MG63 (cell line): ENCODE measurements at regions not wholly inside any gene's neighbourhood (a gene's known extent, or its start where the extent isn't known, plus 50 kb on each side); places are given as distances from the start of the nearest gene placed in this dataset.

Experiments used
- DNase-seq: peaks from one replicate; pipeline ENCODE4 v3.0.0-alpha.2; 2020
- H3K27me3 ChIP-seq: fragments of 250-450 bp; sonication (Bioruptor Pico); 2 replicates; pipeline ENCODE4 v1.5.1; 2020; ENCODE audit warnings: mild to moderate bottlenecking, moderate library complexity
- H3K36me3 ChIP-seq: fragments of 250-450 bp; sonication (Bioruptor Pico); 2 replicates; pipeline ENCODE4 v1.5.1; 2020; ENCODE audit warnings: mild to moderate bottlenecking, moderate library complexity
- H3K4me3 ChIP-seq: fragments of 250-450 bp; sonication (Bioruptor Pico); 2 replicates; pipeline ENCODE4 v1.5.1; 2020; ENCODE audit warnings: mild to moderate bottlenecking, moderate library complexity
- H3K9me3 ChIP-seq: fragments of 250-450 bp; sonication (Bioruptor Pico); 2 replicates; pipeline ENCODE4 v1.5.1; 2020; ENCODE audit warnings: mild to moderate bottlenecking, moderate library complexity

- H3K4me3 ChIP-seq = no peak overlapping the region
- DNase-seq = no peak
Observed at GRCh38 chr21:22561946-22562345, 1563.7 kb downstream of the NCAM2 start.

DNA sequence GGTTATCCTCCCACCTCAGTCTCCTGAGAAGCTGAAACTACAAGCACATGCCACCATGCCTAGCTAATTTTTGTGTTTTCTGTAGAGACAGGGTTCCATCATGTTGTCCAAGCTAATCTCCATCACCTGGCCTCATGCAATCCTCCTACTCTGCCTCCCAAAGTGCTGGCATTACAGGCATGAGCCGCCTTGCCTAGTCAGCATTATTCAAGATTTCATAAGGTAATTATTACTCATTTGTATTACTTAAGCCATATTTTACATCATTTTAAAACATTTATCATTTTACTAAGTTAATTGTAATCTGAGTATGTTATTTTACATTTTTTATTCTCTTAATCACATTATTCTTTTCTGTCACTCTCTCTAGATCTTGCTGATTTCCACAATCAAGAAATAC is 1575.6 kb downstream of the NCAM2 start:
- no peaks in the 10 kb centered on the region for H3K9me3 ChIP-seq
- no peaks in the 10 kb centered on the region for H3K27me3 ChIP-seq
- no peaks in the 10 kb centered on the region for H3K36me3 ChIP-seq
- no peak for DNase-seq
- no peak overlapping the region for H3K4me3 ChIP-seq

More at GRCh38 chr21:22561946-22562345, 1563.7 kb downstream of the NCAM2 start:
- Histone ChIP-seq H3K9me3 (no peaks in the 10 kb centered on the region), H3K36me3 (no peaks in the 10 kb centered on the region), H3K27me3 (no peaks in the 10 kb centered on the region)

- Histone ChIP-seq H3K4me3 (0 out of 2 replicates have a peak overlapping the region, but pooled peaks have one; percentile 8), H3K36me3 (no peaks in the 10 kb centered on the region), H3K27me3 (no peaks in the 10 kb centered on the region), H3K9me3 (no peaks in the 10 kb centered on the region)
- DNase-seq = peak; percentile 58
Observed at GRCh38 chr21:22575165-22575584, 1577.0 kb downstream of the NCAM2 start.

DNA sequence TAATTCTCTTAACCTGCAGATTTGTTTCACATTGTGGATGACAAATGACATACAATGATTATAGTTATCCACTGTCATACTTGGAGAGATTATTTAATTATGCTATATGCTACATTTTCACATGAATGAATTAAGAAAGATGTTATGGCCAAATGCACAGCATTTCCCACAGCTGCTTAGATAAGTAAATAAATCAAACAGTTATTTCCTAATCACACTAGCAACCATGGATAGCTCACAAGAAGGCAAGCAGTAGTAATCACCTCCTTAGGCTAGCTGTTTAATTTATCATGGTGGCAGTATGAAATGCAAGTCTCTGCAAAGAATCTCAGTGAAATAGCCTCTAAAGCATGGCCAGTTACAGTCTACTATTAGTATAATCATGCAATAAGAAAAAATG is 1581.5 kb downstream of the NCAM2 start:
- no peaks in the 10 kb centered on the region for H3K9me3 ChIP-seq
- H3K27me3 ChIP-seq = no peaks in the 10 kb centered on the region
- DNase-seq = no peak
- no peak overlapping the region for H3K4me3 ChIP-seq
- H3K36me3 ChIP-seq = no peaks in the 10 kb centered on the region

DNA sequence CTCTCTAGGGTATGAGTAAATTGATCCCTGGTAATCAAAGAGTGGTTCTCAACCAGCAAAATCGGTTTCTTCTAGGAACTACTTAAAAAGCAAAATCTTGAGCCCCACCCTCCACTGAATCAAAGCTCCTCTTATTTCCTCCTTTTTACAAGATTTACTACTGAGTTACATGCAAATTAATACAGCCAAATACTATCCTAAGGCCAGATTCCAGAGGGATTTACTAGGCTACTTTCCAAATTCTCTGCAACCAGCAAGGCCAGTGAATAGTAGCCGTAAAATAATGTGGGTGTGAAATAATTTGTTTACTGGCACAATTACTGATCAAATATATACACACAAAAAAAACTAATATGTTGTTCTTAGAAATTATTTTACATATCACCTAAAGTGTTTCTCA is 1583.8 kb downstream of the NCAM2 start:
- H3K9me3 ChIP-seq = no peaks in the 10 kb centered on the region
- no peak for DNase-seq

DNA sequence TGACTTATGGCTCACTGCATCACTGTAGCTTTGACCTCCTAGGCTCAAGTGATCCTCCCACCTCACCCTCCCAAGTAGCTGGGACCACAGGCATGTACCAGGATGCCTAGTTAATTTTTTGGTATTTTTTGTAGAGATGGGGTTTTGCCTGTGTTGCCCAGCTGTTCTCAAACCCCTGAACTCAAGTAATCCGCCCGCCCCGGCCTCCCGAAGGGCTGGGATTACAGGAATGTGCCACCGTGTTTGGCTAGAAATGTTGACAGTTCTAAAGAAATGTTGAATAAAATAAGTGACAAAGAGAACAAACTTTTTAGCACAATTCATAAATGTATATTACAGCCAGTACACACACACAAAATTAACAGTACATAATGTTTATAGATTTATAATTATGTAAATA is 1586.1 kb downstream of the NCAM2 start:
- Histone ChIP-seq H3K27me3 (no peaks in the 10 kb centered on the region), H3K9me3 (no peaks in the 10 kb centered on the region), H3K4me3 (no peak overlapping the region), H3K36me3 (no peaks in the 10 kb centered on the region)
- no peak for DNase-seq

More for the DNA sequence above, 1583.8 kb downstream of the NCAM2 start:
- no peaks in the 10 kb centered on the region for H3K36me3 ChIP-seq
- no peak overlapping the region for H3K4me3 ChIP-seq
- H3K27me3 ChIP-seq = no peaks in the 10 kb centered on the region

- H3K36me3 ChIP-seq = no peaks in the 10 kb centered on the region
- no peak overlapping the region for H3K4me3 ChIP-seq
- no peak for DNase-seq
Observed at GRCh38 chr21:22585558-22585957, 1587.3 kb downstream of the NCAM2 start.

GRCh38 chr21:22597660-22598255 is 1599.5 kb downstream of the NCAM2 start:
- DNase-seq = no peak
- no peak overlapping the region for H3K4me3 ChIP-seq
- no peaks in the 10 kb centered on the region for H3K27me3 ChIP-seq
- H3K9me3 ChIP-seq = peaks cover 7% of the 10 kb centered on the region
- H3K36me3 ChIP-seq = no peaks in the 10 kb centered on the region

More at GRCh38 chr21:22585558-22585957, 1587.3 kb downstream of the NCAM2 start:
- H3K9me3 ChIP-seq = no peaks in the 10 kb centered on the region; the same call in 1 of the 2 replicates
- no peaks in the 10 kb centered on the region for H3K27me3 ChIP-seq

DNA sequence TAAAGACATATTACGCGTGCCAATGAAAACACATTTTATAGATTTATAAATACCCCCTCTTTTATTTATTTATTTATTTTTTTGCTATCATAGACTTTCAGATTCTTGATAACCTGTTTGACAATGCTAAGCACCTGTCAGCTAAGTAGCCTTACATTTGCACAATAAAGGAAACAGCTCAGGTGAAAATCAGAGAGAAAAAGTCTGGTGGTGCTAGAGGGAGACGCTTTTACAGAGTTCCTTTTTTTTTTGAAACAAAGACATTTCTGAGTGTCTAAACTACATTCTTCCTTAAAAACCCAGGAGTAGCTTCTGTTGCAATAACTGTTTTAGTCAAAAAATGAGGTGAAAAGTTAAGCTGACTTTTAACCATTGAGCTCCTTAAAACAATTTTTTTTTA is 1611.6 kb downstream of the NCAM2 start:
- DNase-seq = no peak
- Histone ChIP-seq H3K9me3 (no peaks in the 10 kb centered on the region), H3K36me3 (no peaks in the 10 kb centered on the region), H3K4me3 (no peak overlapping the region), H3K27me3 (no peaks in the 10 kb centered on the region)

DNA sequence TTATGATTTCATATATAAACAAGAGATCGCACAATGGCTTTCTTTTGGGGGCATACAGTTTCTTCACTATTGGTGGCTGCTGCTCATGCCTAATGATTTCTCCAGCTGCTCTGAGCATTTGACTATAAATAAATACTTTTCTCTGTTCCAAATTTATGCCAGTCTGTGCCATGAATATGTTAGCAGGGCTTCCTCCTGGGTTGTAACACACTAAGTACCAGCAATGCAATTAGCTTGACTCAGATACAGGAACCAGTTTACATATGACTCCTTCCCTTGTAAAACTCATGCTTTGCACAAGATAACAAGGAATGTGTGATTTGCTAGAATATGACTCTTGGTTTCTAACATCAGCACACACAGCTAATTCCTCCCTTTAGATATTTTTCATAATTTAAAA is 1629.7 kb downstream of the NCAM2 start:
- no peaks in the 10 kb centered on the region for H3K36me3 ChIP-seq
- DNase-seq = no peak
- H3K9me3 ChIP-seq = no peaks in the 10 kb centered on the region

DNA sequence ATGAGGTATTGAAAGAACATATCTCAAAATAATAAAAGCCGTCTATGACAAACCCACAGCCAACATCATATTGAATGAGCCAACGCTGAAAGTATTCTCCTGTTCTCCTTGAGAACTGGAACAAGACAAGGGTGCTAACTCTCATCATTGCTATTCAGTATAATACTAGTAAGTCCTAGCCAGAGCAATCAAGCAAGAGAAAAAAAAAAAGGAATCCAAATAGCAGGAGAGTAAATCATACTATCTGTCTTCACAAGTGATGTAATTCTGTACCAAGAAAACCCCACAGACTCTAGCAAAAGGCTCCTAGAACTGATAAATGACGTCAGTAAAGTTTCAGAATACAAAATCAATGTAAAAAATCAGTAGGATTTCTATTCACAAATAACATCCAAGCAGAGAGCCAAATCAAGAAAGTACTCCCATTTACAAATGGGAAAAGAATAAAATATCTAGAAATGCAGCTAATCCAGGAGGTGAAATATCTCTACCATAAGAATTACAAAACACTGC is 1632.8 kb downstream of the NCAM2 start:
- Histone ChIP-seq H3K36me3 (no peaks in the 10 kb centered on the region), H3K9me3 (no peaks in the 10 kb centered on the region), H3K27me3 (no peaks in the 10 kb centered on the region), H3K4me3 (no peak overlapping the region)
- no peak for DNase-seq

More for the DNA sequence above, 1629.7 kb downstream of the NCAM2 start:
- Histone ChIP-seq H3K27me3 (no peaks in the 10 kb centered on the region), H3K4me3 (no peak overlapping the region)

DNA sequence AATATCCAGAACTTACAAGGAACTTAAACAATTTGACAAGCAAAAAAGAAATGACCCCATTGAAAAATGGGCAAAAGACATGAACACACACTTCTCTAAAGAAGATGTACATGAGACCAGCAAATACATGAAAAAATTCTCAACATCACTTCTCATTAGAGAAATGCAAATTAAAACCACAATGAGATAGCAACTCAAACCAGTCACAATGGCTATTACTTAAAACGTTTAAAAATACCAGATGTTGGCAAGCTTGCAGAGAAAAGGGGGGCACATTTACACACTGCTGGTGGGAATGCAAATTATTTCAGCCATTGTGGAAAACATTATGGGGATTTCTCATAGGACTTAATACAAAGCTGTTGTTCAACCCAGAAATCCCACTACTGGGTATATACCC is 1634.0 kb downstream of the NCAM2 start:
- DNase-seq = no peak
- Histone ChIP-seq H3K27me3 (no peaks in the 10 kb centered on the region), H3K9me3 (no peaks in the 10 kb centered on the region), H3K36me3 (no peaks in the 10 kb centered on the region), H3K4me3 (no peak overlapping the region)

DNA sequence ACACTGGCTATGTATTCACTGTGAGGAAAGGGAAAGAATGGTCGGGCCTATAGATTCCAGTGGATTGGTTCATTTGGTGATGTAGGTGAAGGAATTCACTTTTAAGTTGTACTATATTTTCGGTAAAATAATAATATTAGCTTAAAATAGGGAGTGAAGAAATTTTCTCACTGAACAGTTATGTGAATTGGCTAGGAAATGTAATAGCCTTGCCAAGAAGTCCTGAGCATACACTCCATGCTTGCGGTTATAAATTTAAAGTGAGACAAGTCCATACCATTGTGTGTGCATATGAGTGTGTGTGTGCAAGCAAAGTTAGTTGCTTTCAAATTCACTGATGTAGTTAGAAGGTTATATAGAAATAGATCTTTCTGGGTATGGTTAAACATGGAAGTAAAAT is 1651.0 kb downstream of the NCAM2 start:
- Histone ChIP-seq H3K9me3 (no peaks in the 10 kb centered on the region), H3K27me3 (no peaks in the 10 kb centered on the region), H3K4me3 (no peak overlapping the region), H3K36me3 (no peaks in the 10 kb centered on the region)
- DNase-seq = no peak

GRCh38 chr21:22650226-22650625 is 1652.0 kb downstream of the NCAM2 start:
- no peaks in the 10 kb centered on the region for H3K27me3 ChIP-seq
- no peak overlapping the region for H3K4me3 ChIP-seq
- DNase-seq = no peak
- no peaks in the 10 kb centered on the region for H3K36me3 ChIP-seq
- H3K9me3 ChIP-seq = no peaks in the 10 kb centered on the region

- H3K4me3 ChIP-seq = no peak overlapping the region
- no peaks in the 10 kb centered on the region for H3K36me3 ChIP-seq
- DNase-seq = no peak
- H3K9me3 ChIP-seq = no peaks in the 10 kb centered on the region
- no peaks in the 10 kb centered on the region for H3K27me3 ChIP-seq
Observed at GRCh38 chr21:22657781-22658180, 1659.6 kb downstream of the NCAM2 start.

DNA sequence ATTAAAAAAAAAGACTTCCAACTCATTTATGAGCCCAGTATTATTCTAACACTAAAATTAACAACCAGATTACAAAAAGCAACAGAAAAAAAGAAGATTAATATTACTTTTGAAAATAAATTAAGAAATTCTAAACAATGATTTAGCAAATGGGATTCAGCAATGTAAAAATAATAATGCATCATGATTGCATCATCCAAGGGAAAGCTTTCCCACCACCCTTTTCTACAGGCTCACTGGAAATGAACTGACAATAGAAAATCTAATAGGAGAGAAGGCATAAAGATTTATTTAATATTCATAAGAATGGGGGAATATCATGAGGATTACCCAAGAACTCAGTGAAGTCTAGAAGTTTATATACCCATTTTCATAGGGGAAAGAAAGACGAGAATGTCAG is 1671.9 kb downstream of the NCAM2 start:
- Histone ChIP-seq H3K9me3 (no peaks in the 10 kb centered on the region), H3K36me3 (no peaks in the 10 kb centered on the region), H3K4me3 (no peak overlapping the region), H3K27me3 (no peaks in the 10 kb centered on the region)
- DNase-seq = no peak

- no peak for DNase-seq
- H3K27me3 ChIP-seq = no peaks in the 10 kb centered on the region; the same call in 1 of the 2 replicates
- no peaks in the 10 kb centered on the region for H3K9me3 ChIP-seq
- no peaks in the 10 kb centered on the region for H3K36me3 ChIP-seq
- no peak overlapping the region for H3K4me3 ChIP-seq
Observed at GRCh38 chr21:22679207-22679606, 1681.0 kb downstream of the NCAM2 start.

- Histone ChIP-seq H3K27me3 (no peaks in the 10 kb centered on the region), H3K9me3 (0 out of 2 replicates have a peak, but pooled peaks cover 3% of the 10 kb centered on the region), H3K36me3 (no peaks in the 10 kb centered on the region), H3K4me3 (no peak overlapping the region)
- no peak for DNase-seq
Observed at GRCh38 chr21:22691658-22692057, 1693.4 kb downstream of the NCAM2 start.
